ENCODE measurements at regions not wholly inside any gene's neighbourhood (a gene's known extent, or its start where the extent isn't known, plus 50 kb on each side); places are given as distances from the start of the nearest gene placed in this dataset.
"Not testable (repeated sequence)": the region's sequence is repeated elsewhere in the genome, so short reads cannot be mapped to it uniquely, and the experiment has no call there.

- Histone ChIP-seq H3F3A (ENCODE audit: insufficient read depth) (no peaks in the 10 kb centered on the region), H3K9ac (ENCODE audit: low read length) (no peak overlapping the region), H3K27ac (ENCODE audit: low read depth, low read length) (no peak overlapping the region), H4K20me1 (ENCODE audit: low read depth, low read length) (no peaks in the 10 kb centered on the region), H3K4me3 (ENCODE audit: insufficient read depth, low read length, poor library complexity, severe bottlenecking) (no peak overlapping the region), H3K79me2 (ENCODE audit: insufficient read depth, low read length) (no peaks in the 10 kb centered on the region), H3K4me2 (ENCODE audit: low read depth, low read length, poor library complexity, severe bottlenecking) (no peak overlapping the region), H2AFZ (ENCODE audit: low read depth, low read length, severe bottlenecking) (no peak overlapping the region), H3K27me3 (ENCODE audit: low read length) (no peaks in the 10 kb centered on the region), H3K9me2 (replicated peaks; ENCODE audit: insufficient read depth, low read length) (no peaks in the 10 kb centered on the region), H3K9me3 (ENCODE audit: insufficient read depth, low read length) (no peaks in the 10 kb centered on the region), H3K36me3 (ENCODE audit: low read length) (no peaks in the 10 kb centered on the region)
- TF ChIP-seq CTCF (IDR thresholded peaks at IDR 0.05; ENCODE audit: insufficient read depth, low read length, poor library complexity, severe bottlenecking) (peak; percentile 76), EZH2phosphoT487 (conservative IDR thresholded peaks at IDR 0.05; ENCODE audit: low read length) (no peak)
These were observed 1378.7 kb downstream of the XPNPEP1 start for GRCh38 chr10:108544500-108545120.

- H3K4me3 ChIP-seq (ENCODE audit: insufficient read depth, low read length, poor library complexity, severe bottlenecking); H4K20me1 ChIP-seq (ENCODE audit: low read depth, low read length); H3K9me3 ChIP-seq (ENCODE audit: insufficient read depth, low read length); H3K27me3 ChIP-seq (ENCODE audit: low read length); H2AFZ ChIP-seq (ENCODE audit: low read depth, low read length, severe bottlenecking); H3K9ac ChIP-seq (ENCODE audit: low read length); H3K9me2 ChIP-seq (replicated peaks; ENCODE audit: insufficient read depth, low read length); H3F3A ChIP-seq (ENCODE audit: insufficient read depth); H3K36me3 ChIP-seq (ENCODE audit: low read length); H3K27ac ChIP-seq (ENCODE audit: low read depth, low read length); H3K4me2 ChIP-seq (ENCODE audit: low read depth, low read length, poor library complexity, severe bottlenecking); H3K79me2 ChIP-seq (ENCODE audit: insufficient read depth, low read length): not testable (repeated sequence)
These were observed 1369.0 kb upstream of the SORCS1 start for GRCh38 chr10:108533551-108533950.

- no peaks in the 10 kb centered on the region for H3K79me2 ChIP-seq (ENCODE audit: insufficient read depth, low read length)
- H2AFZ ChIP-seq (ENCODE audit: low read depth, low read length, severe bottlenecking): no peak overlapping the region
- no peak overlapping the region for H3K4me2 ChIP-seq (ENCODE audit: low read depth, low read length, poor library complexity, severe bottlenecking)
- H3K36me3 ChIP-seq (ENCODE audit: low read length): no peaks in the 10 kb centered on the region
- no peaks in the 10 kb centered on the region; the same call in 1 of the 2 replicates for H3K9me3 ChIP-seq (ENCODE audit: insufficient read depth, low read length)
- H3K27ac ChIP-seq (ENCODE audit: low read depth, low read length): no peak overlapping the region
- no peak for TF ChIP-seq CTCF (IDR thresholded peaks at IDR 0.05; ENCODE audit: insufficient read depth, low read length, poor library complexity, severe bottlenecking)
- TF ChIP-seq EZH2phosphoT487 (conservative IDR thresholded peaks at IDR 0.05; ENCODE audit: low read length): no peak
- H3K9me2 ChIP-seq (replicated peaks; ENCODE audit: insufficient read depth, low read length): no peaks in the 10 kb centered on the region
- no peaks in the 10 kb centered on the region for H4K20me1 ChIP-seq (ENCODE audit: low read depth, low read length)
- H3K4me3 ChIP-seq (ENCODE audit: insufficient read depth, low read length, poor library complexity, severe bottlenecking): no peak overlapping the region
- H3K9ac ChIP-seq (ENCODE audit: low read length): no peak overlapping the region
- H3K27me3 ChIP-seq (ENCODE audit: low read length): no peaks in the 10 kb centered on the region
- H3F3A ChIP-seq (ENCODE audit: insufficient read depth): no peaks in the 10 kb centered on the region
These were observed 1358.7 kb upstream of the SORCS1 start for GRCh38 chr10:108523016-108523800.
